RWPE2 (cell line): ENCODE measurements at regions not wholly inside any gene's neighbourhood (a gene's known extent, or its start where the extent isn't known, plus 50 kb on each side); places are given as distances from the start of the nearest gene placed in this dataset.

ENCODE experiments used
- ATAC-seq: fragments of 200-7000 bp; cut with Tn5 transposase; 3 replicates; pipeline ENCODE4 v1.9.1; 2021; ENCODE audit warnings: low read depth
- DNase-seq: peaks from one replicate; pipeline ENCODE4 v3.0.0-alpha.2; 2020; ENCODE audit warnings: low spot score
- H3K27ac ChIP-seq: fragments of 450-650 bp; 2 replicates; pipeline ENCODE4 v1.5.1; 2017; ENCODE audit warnings: mild to moderate bottlenecking; ENCODE audit not compliant: poor library complexity, severe bottlenecking
- H3K27me3 ChIP-seq: fragments of 250-450 bp; sonication (Bioruptor Pico); 2 replicates; pipeline ENCODE4 v1.5.1; 2021; ENCODE audit warnings: mild to moderate bottlenecking, moderate library complexity; ENCODE audit not compliant: insufficient read depth, poor library complexity, severe bottlenecking
- H3K36me3 ChIP-seq: fragments of 250-450 bp; sonication (Bioruptor Pico); 2 replicates; pipeline ENCODE4 v1.5.1; 2020; ENCODE audit warnings: low read depth, mild to moderate bottlenecking, moderate library complexity
- H3K4me1 ChIP-seq: fragments of 250-450 bp; sonication (Bioruptor Pico); 2 replicates; pipeline ENCODE4 v1.5.1; 2021; ENCODE audit warnings: mild to moderate bottlenecking, moderate library complexity; ENCODE audit not compliant: insufficient read depth, poor library complexity, severe bottlenecking
- H3K4me3 ChIP-seq: fragments of 250-450 bp; sonication (Bioruptor Pico); 2 replicates; pipeline ENCODE4 v1.5.1; 2021; ENCODE audit warnings: mild to moderate bottlenecking, moderate library complexity; ENCODE audit not compliant: severe bottlenecking
- H3K9me3 ChIP-seq: fragments of 250-450 bp; sonication (Bioruptor Pico); 2 replicates; pipeline ENCODE4 v1.5.1; 2021; ENCODE audit warnings: mild to moderate bottlenecking, moderate library complexity; ENCODE audit not compliant: severe bottlenecking
- TF ChIP-seq, protein P1 (sequence below): fragments of 450-650 bp; IDR thresholded peaks from one replicate; pipeline ENCODE4 v1.5.1; 2017; ENCODE audit warnings: mild to moderate bottlenecking, moderate library complexity; ENCODE audit not compliant: poor library complexity, severe bottlenecking

DNA sequence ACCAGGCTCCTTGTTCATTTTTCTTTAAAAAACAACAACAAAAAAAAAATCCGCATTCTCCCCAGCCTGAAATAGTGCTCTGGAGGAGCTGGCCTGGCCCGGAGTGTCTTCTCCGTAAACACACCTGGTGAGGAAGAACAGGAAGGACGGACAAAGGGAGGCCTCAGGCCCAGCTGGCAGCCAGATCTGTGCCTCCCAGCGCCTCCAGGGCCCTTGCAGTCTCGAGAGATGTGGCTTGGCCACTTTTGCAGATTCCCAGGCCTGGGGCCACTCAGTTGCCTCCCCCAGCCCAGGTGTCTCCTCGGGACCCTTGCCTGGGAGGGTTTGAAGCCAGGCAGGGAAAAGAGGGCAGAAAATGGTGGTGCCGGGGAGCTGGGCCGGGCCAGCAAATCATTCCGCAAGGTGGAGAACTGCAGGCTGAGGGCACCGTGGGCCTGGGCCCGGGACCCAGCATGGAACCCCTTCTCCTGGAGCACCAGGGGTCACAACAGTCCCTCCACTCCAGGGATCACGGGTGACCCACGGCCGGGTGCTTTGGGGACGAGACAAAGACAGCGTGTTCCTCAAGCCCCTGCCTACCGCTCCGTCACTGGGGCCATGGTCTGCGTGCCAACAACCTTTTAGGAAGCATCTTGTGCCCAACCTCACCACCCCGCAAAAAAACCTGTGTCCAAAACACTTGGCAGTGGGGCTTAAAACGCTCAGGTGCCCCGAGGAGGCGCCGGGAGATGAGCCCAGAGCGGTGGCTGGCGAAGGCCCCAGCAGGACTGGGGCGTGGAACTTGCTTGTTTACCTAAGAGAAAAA lies 67.1 kb upstream of the WNT7B start:
- Histone ChIP-seq H3K27me3 (no peaks in the 10 kb centered on the region), H3K4me3 (peak overlapping the region; percentile 36), H3K4me1 (peaks cover 46% of the 10 kb centered on the region), H3K36me3 (no peaks in the 10 kb centered on the region), H3K27ac (peak overlapping the region; percentile 87), H3K9me3 (no peaks in the 10 kb centered on the region)
- DNase-seq (peak; percentile 58), ATAC-seq (peak; percentile 58)
- TF ChIP-seq, protein P1, sequence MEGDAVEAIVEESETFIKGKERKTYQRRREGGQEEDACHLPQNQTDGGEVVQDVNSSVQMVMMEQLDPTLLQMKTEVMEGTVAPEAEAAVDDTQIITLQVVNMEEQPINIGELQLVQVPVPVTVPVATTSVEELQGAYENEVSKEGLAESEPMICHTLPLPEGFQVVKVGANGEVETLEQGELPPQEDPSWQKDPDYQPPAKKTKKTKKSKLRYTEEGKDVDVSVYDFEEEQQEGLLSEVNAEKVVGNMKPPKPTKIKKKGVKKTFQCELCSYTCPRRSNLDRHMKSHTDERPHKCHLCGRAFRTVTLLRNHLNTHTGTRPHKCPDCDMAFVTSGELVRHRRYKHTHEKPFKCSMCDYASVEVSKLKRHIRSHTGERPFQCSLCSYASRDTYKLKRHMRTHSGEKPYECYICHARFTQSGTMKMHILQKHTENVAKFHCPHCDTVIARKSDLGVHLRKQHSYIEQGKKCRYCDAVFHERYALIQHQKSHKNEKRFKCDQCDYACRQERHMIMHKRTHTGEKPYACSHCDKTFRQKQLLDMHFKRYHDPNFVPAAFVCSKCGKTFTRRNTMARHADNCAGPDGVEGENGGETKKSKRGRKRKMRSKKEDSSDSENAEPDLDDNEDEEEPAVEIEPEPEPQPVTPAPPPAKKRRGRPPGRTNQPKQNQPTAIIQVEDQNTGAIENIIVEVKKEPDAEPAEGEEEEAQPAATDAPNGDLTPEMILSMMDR: no peak

DNA sequence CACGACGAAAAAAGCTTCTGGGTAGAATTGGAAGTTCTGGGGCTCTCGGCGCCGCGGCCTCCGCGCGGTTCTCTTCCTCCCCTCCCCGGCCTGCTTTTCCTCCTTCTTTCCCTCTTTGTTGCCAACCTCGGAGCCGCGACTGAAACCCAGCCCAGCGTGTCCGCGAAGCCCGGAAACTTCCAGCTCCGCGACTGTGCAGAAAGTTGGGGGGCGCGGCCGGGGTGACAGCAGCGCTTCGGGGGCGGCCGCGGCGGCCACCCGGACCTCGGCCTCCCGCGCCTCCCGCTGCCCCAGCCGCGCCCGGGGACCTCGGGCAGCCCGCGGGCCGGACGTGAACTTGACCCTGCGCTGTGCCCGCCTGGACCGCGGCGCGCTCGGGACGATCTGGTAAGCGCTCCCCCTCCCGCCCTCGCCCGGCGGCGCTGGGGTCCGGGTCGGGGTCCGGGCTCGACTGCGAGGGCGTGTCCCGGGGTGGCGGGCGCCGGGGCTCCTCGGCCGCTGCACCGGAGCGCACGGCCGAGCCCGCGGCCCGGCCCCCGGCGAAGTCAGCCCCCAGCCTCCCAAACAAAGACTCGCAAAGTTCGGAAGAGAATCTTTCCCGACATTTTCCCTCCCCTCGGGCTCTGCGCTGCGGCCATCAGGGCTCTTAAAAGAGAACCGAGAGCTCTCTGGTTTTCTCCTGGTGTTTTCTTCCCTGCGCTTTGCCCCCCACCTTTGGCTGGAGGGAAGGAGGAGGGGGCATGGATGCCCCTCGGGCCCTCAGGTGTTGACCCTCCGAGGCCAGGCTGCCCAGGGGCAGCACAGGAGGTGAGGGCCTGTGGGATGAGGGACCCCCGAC lies 67.9 kb upstream of the WNT7B start:
- TF ChIP-seq, protein P1: no peak
- ATAC-seq (no peak), DNase-seq (no peak)
- Histone ChIP-seq H3K27ac (peak overlapping the region; percentile 87), H3K9me3 (no peaks in the 10 kb centered on the region), H3K36me3 (no peaks in the 10 kb centered on the region), H3K4me1 (peaks cover 40% of the 10 kb centered on the region), H3K4me3 (peak overlapping the region; percentile 36), H3K27me3 (no peaks in the 10 kb centered on the region)

DNA sequence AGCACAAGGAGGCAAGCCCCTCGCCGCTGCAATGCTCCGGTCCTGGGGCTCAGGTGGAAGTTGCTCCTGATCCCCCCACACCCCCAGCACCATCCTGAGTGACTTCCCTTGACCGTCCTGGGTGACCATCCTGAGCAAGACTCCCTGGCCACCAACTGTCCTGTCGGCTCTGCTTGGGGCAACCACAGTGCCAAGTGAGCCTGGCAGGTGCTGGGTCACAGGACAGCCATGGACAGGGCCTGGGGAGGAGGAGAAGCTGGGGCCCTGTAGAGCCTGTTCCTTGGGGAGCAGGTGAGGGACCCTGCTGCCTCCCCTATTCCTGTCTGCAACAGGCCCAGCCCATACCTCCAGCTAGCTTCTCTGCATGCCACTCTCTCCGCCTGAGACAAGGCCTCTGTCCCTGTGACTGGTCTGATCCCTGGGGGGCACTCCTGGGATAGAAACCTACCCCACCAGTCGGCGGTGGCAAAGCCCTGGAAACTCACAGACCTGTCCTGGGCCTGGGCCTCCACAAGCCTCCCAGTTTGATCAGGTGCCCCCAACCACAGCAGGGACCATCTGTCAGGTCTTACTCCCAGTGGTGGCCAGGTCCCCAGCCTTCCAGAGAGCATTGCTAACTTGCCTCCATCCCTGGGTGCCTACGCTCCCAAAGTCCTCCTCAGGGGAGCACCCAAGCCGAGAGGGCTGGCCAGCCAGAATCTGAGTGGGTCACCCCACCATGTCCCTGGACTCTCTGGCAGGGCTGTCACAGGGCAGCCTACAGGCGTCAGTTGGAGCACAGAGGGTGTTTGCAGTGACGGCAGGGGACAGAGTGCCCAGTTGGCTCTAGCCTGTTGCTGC lies 68.7 kb upstream of the WNT7B start:
- peak overlapping the region; percentile 36 for H3K4me3 ChIP-seq
- DNase-seq (peak; percentile 57), ATAC-seq (no peak)
- H3K4me1 ChIP-seq: peaks cover 40% of the 10 kb centered on the region
- no peaks in the 10 kb centered on the region for H3K36me3 ChIP-seq
- H3K9me3 ChIP-seq: no peaks in the 10 kb centered on the region
- H3K27ac ChIP-seq: peak overlapping the region; percentile 87
- TF ChIP-seq, protein P1: no peak
- H3K27me3 ChIP-seq: no peaks in the 10 kb centered on the region

DNA sequence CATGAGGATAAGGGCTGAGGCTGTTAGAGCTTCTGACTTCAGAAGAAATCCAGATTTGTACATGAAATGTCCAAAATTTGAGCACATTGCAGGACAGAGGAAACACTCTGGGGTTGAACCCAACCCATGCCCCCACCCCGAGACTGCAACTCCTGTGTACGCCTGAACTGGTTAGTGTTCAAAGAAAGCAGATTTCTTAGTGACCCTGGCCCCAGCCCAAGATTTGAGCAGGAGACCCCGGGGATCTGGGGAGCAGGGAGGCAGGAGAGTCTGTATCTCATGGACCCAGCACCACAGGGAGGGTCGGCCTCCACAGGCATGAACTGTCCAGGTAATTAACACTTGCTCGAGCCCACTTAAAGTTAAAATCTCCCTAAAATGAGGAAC lies 69.3 kb upstream of the WNT7B start:
- no peak for ATAC-seq
- Histone ChIP-seq H3K4me3 (no peak overlapping the region), H3K9me3 (no peaks in the 10 kb centered on the region), H3K36me3 (no peaks in the 10 kb centered on the region), H3K4me1 (peaks cover 36% of the 10 kb centered on the region), H3K27ac (peak overlapping the region; percentile 87), H3K27me3 (no peaks in the 10 kb centered on the region)
- peak; percentile 35 for DNase-seq
- TF ChIP-seq, protein P1: no peak
